SW 1271 (cell line): ENCODE measurements at regions not wholly inside any gene's neighbourhood (a gene's known extent, or its start where the extent isn't known, plus 50 kb on each side); places are given as distances from the start of the nearest gene placed in this dataset.
"Not testable (repeated sequence)": the region's sequence is repeated elsewhere in the genome, so short reads cannot be mapped to it uniquely, and the experiment has no call there.

Experiments
- DNase-seq, 2 experiments: peaks; one replicate each; lab custom pipeline; 2025; lab: John Stamatoyannopoulos, UW

DNA sequence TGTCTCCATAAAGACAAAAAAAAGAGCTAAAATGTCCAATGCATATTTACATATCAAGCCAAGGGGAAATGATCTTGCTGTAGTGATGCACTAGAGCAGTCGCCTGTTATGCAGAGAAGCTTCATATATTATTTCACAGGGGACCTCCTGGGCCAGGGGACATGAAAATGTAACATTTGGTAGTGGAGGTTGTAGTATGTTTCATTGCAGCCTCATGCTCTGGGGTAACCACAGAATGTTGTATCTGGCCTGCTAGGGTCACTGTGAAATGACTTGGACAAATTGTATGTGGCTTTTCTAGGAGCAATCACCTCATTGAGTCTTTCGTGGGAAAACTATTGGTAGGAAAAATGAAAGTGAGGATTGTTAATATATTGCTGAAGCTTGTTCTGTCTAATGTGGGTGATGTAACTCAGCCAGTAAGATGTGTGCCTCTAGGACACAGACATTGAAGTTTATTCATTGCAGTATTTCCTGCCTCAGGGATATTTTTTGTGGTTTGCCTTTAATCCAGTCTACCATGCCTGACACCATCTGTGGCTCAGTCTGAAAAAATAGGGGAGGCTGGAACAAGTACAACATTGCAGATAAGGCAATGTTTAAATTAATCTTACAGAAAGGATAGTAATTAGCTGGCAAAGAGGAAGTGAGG, 430.8 kb upstream of the TNC start:
- DNase-seq: no peak

DNA sequence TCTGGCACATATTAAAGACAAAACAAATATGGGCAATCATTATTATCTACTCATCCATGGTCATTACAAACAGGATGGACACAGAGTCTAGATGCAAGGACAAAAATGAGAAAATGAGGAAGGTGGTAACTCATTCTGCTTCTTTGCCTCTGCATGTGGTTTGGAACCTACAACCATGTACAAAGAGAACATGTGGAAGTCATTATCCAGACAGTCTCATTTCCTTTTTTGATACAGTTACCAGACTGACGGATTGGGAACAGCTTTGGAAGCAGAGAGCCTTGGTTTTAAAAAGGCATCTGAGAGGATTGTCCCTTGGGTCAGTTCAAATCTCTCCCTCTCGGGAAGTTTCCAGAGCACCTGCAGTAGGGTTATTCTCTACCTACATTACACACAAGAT, 433.4 kb upstream of the TNC start:
- no peak for DNase-seq

GRCh38 chr9:115553060-115553773, 435.3 kb upstream of the TNC start:
- DNase-seq: no peak

DNA sequence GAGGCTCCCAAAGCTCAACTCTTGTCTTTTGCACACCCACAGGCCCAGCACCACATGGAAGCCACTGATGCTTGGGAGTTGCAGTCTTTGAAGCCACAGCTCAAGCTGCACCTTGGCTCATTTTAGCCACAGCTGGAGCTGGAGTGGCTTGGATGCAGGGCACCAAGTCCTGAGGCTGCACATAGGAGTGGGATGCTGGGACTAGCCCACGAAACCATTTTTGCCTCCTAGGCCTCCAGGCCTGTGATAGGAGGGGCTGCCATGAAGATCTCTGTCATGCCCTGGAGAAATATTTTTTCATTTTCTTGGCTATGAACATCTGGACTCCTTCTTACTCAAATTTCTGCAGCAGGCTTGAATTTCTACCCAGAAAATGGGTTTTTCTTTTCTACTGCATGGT, 438.5 kb upstream of the TNC start:
- no peak for DNase-seq

- DNase-seq: no peak
Observed at GRCh38 chr9:115575147-115575546, 457.2 kb upstream of the TNC start.

GRCh38 chr9:115585458-115585857, 467.5 kb upstream of the TNC start:
- not testable (repeated sequence) for DNase-seq

DNA sequence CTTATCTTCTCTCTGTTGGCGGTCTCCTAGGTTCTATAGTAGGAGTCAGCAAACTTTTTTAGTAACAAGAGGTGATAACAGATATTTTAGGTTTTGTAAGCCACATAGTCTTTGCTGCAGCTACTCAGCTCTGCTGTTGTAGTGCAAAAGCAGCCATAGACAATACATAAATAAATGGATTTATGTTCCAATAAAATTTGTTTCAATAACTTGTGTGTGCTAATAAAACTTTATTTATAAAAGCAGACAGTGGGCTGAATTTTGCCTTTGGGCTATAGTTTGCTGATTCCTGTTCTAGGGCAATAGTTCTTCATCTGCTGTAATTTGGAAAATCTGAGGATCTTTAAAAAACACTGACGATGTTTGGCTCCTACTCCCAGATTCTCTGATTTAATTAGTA, 469.4 kb upstream of the TNC start:
- DNase-seq: no peak

DNA sequence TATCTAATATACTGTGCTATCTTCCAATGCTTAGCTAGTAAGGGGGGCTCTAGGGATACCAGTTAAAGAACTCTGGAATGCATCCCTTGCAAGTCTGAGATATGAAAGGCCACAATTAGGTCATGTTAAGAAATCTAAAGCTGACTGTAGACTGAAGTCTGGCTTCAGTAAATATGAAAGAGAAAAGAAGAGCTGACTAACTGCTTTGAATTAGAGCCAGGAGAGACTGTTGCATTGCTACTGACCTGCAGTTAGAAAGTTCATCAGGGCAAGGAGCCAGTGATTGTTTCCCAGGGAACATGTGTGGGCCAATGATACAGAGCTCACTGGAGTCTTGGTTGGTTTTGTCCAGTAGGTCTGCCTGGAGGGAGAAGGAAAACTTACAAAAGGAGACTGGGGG, 472.1 kb upstream of the TNC start:
- peak in 1 of 2 experiments; percentile 28 for DNase-seq

DNA sequence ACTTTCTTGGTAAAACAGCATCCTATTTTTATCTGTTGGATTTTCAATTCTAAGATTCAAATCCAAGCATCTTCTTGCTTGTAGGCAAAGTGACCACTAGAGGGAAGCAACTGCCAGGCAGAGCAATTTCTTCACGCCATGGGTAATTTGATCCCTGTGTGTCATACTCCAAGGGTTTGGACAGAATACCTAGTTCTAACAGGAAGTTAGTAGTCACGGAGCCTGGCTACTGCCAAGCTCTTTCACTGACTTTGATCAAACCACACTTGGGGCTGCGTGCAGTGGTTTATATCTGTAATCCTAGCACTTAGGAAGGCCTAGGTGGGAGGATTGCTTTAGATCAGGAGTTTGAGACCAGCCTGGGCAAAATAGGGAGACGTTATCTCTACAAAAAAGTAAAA, 473.6 kb upstream of the TNC start:
- DNase-seq: peak; percentile 83 to 96

- DNase-seq: peak in 1 of 2 experiments; percentile 69
Observed at GRCh38 chr9:115593587-115594091, 475.7 kb upstream of the TNC start.

GRCh38 chr9:115594557-115594956, 476.6 kb upstream of the TNC start:
- no peak for DNase-seq

- DNase-seq: no peak
Observed at GRCh38 chr9:115596021-115596745, 478.2 kb upstream of the TNC start.

GRCh38 chr9:115596746-115597080, 478.8 kb upstream of the TNC start:
- DNase-seq: no peak

DNA sequence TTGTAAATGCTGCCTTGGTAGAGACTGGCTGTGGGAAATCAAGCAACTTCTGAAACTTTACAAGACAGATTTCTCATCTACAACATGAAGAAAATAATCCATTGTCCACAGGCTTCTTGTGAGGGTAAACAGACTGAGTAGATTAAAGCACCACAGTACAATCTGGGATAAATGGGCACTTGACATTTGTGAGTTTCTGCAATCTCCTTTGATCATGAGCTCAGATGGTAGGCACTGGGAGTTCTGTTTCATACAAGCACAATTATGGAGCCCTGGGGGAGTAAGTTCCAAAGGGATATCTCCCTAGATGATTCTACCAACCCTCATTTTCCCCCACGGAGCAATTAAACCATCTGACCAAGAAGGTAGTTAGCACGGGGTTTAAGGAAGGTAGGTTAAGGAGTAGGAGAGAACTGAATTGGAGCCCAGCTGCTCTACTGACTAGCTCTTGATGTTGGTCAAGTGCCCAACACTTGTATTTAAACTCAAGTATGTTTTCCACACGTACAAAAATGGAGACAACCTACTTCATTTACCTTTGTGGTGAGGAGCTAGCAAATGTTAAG, 479.5 kb upstream of the TNC start:
- DNase-seq: no peak

DNA sequence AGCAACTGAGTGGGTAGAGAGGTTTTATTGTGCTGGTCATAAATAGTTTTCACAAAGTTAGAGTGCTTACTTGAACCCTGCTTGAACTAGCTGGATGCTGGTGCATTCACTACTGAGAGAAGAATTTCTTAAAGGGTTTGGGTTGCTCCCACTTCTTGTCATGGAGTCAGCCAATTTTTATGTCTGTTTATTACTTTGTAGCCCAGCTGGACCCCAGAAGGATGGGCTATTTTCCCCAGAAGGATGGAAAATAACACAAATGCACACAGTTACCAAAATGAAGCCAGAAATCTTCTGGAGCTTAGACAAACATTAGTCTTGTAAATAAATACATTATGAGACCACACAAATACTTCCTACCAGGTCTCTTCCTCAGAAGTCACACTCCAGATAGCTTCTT, 480.8 kb upstream of the TNC start:
- no peak for DNase-seq

- no peak for DNase-seq
Observed at GRCh38 chr9:115599898-115600297, 481.9 kb upstream of the TNC start.

GRCh38 chr9:115601434-115601833, 483.5 kb upstream of the TNC start:
- DNase-seq: no peak

DNA sequence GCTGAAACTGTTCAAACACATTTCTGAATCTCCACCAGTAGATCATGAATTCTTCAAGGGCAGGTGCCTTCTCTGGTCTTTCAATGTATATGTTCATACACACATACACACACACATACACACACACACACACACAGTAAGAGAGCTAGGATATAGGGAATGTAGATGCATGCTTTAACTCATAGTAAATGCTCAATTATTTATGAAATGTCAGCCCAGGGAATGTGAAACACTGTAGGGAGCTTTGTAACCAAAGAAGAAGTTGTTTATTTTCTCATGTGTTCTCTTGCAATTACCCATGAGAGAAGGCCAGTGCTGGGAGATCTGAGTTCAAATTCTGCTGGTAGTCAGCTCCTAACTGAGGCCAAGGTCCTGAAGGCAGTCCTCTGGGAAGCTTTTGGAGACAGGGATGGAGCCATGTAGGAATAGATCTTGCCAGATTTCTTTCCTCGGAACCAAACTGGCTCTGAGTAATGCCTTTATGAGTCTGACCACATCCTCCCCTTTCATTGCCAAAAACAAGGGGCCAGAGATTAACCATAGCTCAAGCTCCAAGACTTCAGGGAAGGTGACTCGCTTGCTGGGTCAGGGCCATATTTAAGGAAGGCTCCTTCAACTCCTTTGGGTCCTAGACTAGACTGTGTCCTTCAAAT, 487.0 kb upstream of the TNC start:
- peak in 1 of 2 experiments; percentile 53 for DNase-seq

DNA sequence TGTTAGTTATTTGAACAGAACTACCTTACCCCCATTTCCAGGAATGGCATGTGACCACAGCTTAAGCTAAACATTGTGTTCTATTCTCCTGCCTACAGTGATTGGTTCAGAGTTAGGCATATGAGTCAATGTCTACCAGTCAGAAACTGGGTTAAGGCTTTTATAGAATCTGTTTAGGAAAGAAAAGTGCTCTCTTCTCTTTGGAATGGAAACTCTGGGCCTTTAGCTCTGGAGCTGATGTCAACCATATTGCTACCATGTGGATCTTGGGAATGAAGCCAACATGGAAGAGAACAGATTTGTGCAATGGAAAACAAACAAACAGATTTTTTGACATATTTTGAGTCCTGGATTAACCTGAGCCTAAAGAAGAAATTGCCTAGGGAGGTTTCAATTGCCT, 488.9 kb upstream of the TNC start:
- DNase-seq: no peak

GRCh38 chr9:115614326-115614999, 496.5 kb upstream of the TNC start:
- no peak for DNase-seq

DNA sequence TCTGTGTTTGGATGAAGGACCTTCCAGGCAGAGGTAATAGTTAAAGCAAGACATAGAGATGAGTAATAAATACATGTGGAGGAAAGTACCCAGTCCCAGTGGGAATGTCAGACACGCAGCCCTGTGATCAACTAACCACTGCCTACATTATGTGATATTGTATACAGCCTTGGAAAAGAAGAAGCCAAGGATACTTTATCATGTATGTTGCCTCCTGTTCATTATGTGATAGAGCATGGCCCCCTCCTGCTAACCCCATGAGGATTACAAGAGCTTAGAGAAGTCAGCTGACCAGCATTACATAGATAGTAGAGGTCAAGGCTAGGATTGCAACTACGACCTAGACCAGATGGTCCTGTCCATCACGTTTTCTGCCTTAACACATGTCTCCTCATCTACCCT, 497.0 kb upstream of the TNC start:
- no peak for DNase-seq
